Ishikawa (cell line): ENCODE measurements at regions not wholly inside any gene's neighbourhood (a gene's known extent, or its start where the extent isn't known, plus 50 kb on each side); places are given as distances from the start of the nearest gene placed in this dataset.

Experiments
- EGR1 ChIP-seq: IDR thresholded peaks from 2 replicates; pipeline ENCODE4 v1.6.1; 2012
- EP300 ChIP-seq: IDR thresholded peaks from 2 replicates; pipeline ENCODE4 v1.6.1; 2012; ENCODE audit warnings: borderline replicate concordance
- FOXM1 ChIP-seq: IDR thresholded peaks from 2 replicates; pipeline ENCODE4 v1.6.1; 2012; ENCODE audit warnings: low read depth, borderline replicate concordance
- NFIC ChIP-seq: IDR thresholded peaks from 2 replicates; pipeline ENCODE4 v1.6.1; 2012
- REST ChIP-seq: IDR thresholded peaks from 2 replicates; pipeline ENCODE4 v1.6.1; 2012; ENCODE audit warnings: low read depth, mild to moderate bottlenecking
- TAF1 ChIP-seq: IDR thresholded peaks from 2 replicates; pipeline ENCODE4 v1.6.1; 2012; ENCODE audit warnings: low read depth, mild to moderate bottlenecking
- TCF12 ChIP-seq: IDR thresholded peaks from 2 replicates; pipeline ENCODE4 v1.6.1; 2012; ENCODE audit warnings: low read depth
- TEAD4 ChIP-seq: IDR thresholded peaks from 2 replicates; pipeline ENCODE4 v1.6.1; 2012
- USF1 ChIP-seq: IDR thresholded peaks from 2 replicates; pipeline ENCODE4 v1.6.1; 2012
- ZBTB7A ChIP-seq: IDR thresholded peaks from 2 replicates; pipeline ENCODE4 v1.6.1; 2012; ENCODE audit warnings: low read depth

DNA sequence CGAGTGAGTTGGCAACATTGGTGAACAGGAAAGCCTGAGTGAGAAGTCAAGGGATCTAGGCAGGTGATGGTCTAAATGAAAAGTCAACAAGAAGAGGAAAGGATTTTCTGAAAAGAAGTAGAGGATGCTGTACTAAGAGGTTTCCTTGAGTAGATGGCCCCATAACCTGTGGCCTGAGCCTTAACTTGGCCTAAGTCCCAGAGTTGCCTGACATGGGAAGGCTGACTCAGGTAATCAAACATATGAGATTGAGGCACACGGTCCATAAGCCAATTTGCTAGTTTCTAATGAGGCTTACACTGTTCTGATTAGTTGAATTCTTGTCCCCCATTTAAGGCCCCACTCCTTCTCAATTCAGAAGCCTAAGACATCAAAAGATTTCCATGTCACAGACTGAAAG, 262.5 kb upstream of the LMCD1 start:
- no peak for TF ChIP-seq TCF12
- TF ChIP-seq USF1: no peak
- TF ChIP-seq EP300: no peak
- no peak for TF ChIP-seq TEAD4
- no peak for TF ChIP-seq ZBTB7A
- TF ChIP-seq EGR1: no peak
- TF ChIP-seq NFIC: no peak
- TF ChIP-seq REST: no peak
- no peak for TF ChIP-seq TAF1
- no peak for TF ChIP-seq FOXM1
